ENCODE measurements at regions not wholly inside any gene's neighbourhood (a gene's known extent, or its start where the extent isn't known, plus 50 kb on each side); places are given as distances from the start of the nearest gene placed in this dataset.

GRCh38 chr12:132404435-132404855 lies 75.1 kb upstream of the GALNT9 start (continued):
- TF ChIP-seq TEAD4 (IDR thresholded peaks at IDR 0.05; ENCODE audit: borderline replicate concordance, insufficient read depth) = no peak

- Histone ChIP-seq H3K4me2 (no peak overlapping the region), H2AFZ (ENCODE audit: low read depth) (no peak overlapping the region), H3K4me3 (ENCODE audit: low read depth in 2 of 2, low read length in 1 of 2) (no peak overlapping the region), H3K9me3 (no peaks in the 10 kb centered on the region), H3K79me2 (ENCODE audit: insufficient read depth) (no peaks in the 10 kb centered on the region), H3K27me3 (ENCODE audit: insufficient read depth) (peaks cover 80% of the 10 kb centered on the region), H3K27ac (ENCODE audit: low read depth in 2 of 2, low read length in 1 of 2) (no peak overlapping the region), H3K9ac (no peak overlapping the region), H3F3A (replicated peaks; ENCODE audit: insufficient read depth) (no peaks in the 10 kb centered on the region), H4K20me1 (ENCODE audit: insufficient read depth) (no peaks in the 10 kb centered on the region), H3K4me1 (ENCODE audit: control insufficient read depth in 1 of 2, insufficient read depth in 2 of 2, low read depth in 1 of 2, low read length in 1 of 2) (peaks cover 0 to 13% of the 10 kb centered on the region in 2 experiments; a peak in 1 of 4 replicates), H3K9me2 (no peaks in the 10 kb centered on the region), H3K36me3 (replicated peaks in 1 of 2; ENCODE audit: control insufficient read depth in 1 of 2, insufficient read depth in 2 of 2, low read length in 1 of 2) (no peaks in the 10 kb centered on the region)
- ChIA-PET CTCF (interaction anchor here (1.7 to 3.3 kb wide), 4 partner anchors 10 to 120 kb away, joined by 3 to 42 read pairs (median 6); no protein-coding TSS in a partner anchor), POLR2A (no interaction called here)
- TF ChIP-seq MXI1 (IDR thresholded peaks at IDR 0.05; ENCODE audit: low read depth, low read length) = no peak
- TF ChIP-seq, protein P1, sequence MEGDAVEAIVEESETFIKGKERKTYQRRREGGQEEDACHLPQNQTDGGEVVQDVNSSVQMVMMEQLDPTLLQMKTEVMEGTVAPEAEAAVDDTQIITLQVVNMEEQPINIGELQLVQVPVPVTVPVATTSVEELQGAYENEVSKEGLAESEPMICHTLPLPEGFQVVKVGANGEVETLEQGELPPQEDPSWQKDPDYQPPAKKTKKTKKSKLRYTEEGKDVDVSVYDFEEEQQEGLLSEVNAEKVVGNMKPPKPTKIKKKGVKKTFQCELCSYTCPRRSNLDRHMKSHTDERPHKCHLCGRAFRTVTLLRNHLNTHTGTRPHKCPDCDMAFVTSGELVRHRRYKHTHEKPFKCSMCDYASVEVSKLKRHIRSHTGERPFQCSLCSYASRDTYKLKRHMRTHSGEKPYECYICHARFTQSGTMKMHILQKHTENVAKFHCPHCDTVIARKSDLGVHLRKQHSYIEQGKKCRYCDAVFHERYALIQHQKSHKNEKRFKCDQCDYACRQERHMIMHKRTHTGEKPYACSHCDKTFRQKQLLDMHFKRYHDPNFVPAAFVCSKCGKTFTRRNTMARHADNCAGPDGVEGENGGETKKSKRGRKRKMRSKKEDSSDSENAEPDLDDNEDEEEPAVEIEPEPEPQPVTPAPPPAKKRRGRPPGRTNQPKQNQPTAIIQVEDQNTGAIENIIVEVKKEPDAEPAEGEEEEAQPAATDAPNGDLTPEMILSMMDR (IDR thresholded peaks at IDR 0.05) = no peak
- TF ChIP-seq, protein P2, sequence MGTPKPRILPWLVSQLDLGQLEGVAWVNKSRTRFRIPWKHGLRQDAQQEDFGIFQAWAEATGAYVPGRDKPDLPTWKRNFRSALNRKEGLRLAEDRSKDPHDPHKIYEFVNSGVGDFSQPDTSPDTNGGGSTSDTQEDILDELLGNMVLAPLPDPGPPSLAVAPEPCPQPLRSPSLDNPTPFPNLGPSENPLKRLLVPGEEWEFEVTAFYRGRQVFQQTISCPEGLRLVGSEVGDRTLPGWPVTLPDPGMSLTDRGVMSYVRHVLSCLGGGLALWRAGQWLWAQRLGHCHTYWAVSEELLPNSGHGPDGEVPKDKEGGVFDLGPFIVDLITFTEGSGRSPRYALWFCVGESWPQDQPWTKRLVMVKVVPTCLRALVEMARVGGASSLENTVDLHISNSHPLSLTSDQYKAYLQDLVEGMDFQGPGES (IDR thresholded peaks at IDR 0.05; ENCODE audit: low read depth, low read length) = no peak
- no peak for TF ChIP-seq YY1 (IDR thresholded peaks at IDR 0.05; ENCODE audit: low read depth)
- no peak for TF ChIP-seq NRF1 (IDR thresholded peaks at IDR 0.05; ENCODE audit: low read depth, low read length)
- no peak for TF ChIP-seq NFIC (IDR thresholded peaks at IDR 0.05; ENCODE audit: borderline replicate concordance)
- no peak for TF ChIP-seq EP300 (IDR thresholded peaks at IDR 0.05; ENCODE audit: borderline replicate concordance in 1 of 2, low read depth in 1 of 2, low read length in 1 of 2)
- TF ChIP-seq, protein P3, sequence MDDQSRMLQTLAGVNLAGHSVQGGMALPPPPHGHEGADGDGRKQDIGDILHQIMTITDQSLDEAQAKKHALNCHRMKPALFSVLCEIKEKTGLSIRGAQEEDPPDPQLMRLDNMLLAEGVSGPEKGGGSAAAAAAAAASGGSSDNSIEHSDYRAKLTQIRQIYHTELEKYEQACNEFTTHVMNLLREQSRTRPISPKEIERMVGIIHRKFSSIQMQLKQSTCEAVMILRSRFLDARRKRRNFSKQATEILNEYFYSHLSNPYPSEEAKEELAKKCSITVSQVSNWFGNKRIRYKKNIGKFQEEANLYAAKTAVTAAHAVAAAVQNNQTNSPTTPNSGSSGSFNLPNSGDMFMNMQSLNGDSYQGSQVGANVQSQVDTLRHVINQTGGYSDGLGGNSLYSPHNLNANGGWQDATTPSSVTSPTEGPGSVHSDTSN (IDR thresholded peaks at IDR 0.05) = no peak
- TF ChIP-seq FOXJ3 (CRISPR knock-in tag; IDR thresholded peaks at IDR 0.05) = no peak
- no peak for TF ChIP-seq GATA2 (CRISPR knock-in tag; IDR thresholded peaks at IDR 0.05)
- no peak for TF ChIP-seq GABPA (IDR thresholded peaks at IDR 0.05; ENCODE audit: low read depth)
- 54% methylated on average over 17 of the region's 35 CpGs for WGBS (ENCODE audit: low lambda C conversion rate)
- no peak for DNase-seq
These were observed 74.4 kb upstream of the GALNT9 start for GRCh38 chr12:132403636-132404434.
